BE2C (cell line): ENCODE measurements at regions not wholly inside any gene's neighbourhood (a gene's known extent, or its start where the extent isn't known, plus 50 kb on each side); places are given as distances from the start of the nearest gene placed in this dataset.

ENCODE experiments used
- DNase-seq: peaks from one replicate; pipeline ENCODE4 v3.0.0-alpha.2; 2020
- H3K27me3 ChIP-seq: fragments of 250-450 bp; sonication (Bioruptor Pico); 2 replicates; pipeline ENCODE4 v1.5.1; 2020; ENCODE audit warnings: mild to moderate bottlenecking
- H3K36me3 ChIP-seq: fragments of 250-450 bp; sonication (Bioruptor Pico); 2 replicates; pipeline ENCODE4 v1.5.1; 2020; ENCODE audit warnings: mild to moderate bottlenecking
- H3K4me1 ChIP-seq: fragments of 250-450 bp; sonication (Bioruptor Pico); 2 replicates; pipeline ENCODE4 v1.5.1; 2020
- H3K4me3 ChIP-seq: 2 replicates; pipeline ENCODE4 v1.5.1; 2011; ENCODE audit warnings: low read depth, low read length
- H3K9me3 ChIP-seq: fragments of 250-450 bp; sonication (Bioruptor Pico); 2 replicates; pipeline ENCODE4 v1.5.1; 2020
- TF ChIP-seq, protein P1 (sequence below): IDR thresholded peaks from 2 replicates; pipeline ENCODE4 v1.5.1; 2012; ENCODE audit warnings: mild to moderate bottlenecking, low read depth, low read length

DNA sequence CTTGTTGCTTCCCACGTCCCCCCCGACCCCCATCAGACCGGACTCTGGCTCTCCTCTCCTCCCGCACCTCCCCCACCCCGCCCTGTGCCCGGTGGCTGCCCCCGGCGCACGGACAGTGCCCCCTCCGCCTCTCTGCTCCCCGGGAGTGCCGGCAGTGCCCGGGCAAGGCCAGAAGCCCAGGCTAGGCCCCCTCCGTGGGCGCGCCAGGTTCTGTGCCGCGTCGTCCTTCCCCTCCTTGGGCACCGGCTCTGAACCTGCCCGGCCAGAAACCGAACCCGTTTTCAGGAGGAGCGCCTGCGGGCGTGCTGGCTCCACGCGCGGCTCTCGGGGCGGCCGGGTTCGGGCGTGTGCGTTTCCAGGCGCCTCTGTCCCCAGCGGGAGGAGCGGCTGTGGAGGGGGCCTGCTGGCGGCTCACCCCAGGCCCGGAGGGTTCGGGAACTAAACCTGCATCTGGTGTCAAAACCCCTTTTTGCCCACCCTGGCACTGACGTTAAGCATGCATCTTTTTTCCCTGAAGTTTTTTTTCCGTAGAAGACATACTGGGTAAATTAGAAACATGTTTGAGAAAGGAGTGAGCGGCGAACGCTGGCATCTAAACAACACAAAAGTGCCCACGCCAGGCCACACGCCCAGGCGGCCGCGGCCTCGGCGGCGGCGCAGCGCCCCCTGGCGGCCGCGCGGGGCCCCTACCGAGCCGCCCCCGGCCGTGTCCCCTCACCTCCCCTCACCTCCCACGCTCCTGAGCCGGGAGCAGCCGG is 123.9 kb upstream of the SLC1A4 start:
- DNase-seq = peak; percentile 60

DNA sequence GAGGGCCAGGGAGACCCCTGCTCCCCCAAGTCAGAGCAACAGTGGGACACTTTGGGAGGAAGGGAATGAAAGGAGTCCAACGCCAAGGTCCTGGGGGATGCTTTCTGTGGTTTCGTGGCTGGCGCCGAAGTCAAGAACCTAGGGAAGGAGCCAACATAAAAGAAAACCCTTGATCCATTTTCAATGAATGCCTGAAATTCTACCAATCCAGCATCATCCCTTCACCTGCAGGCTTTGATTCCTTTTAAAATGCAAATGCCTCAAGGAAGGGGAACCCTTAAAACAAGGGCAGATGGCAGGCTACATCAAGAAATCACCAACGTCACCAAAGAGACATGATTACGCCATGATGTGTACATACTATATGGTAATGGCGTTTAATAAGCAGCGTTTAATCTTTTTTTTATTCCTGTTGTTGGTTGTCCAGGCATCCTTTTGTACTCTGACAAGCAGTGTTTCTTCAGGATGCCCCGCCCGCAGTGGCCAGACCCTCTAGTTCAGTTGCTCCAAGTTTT is 123.3 kb upstream of the SLC1A4 start:
- Histone ChIP-seq H3K4me1 (no peaks in the 10 kb centered on the region), H3K9me3 (no peaks in the 10 kb centered on the region), H3K36me3 (no peaks in the 10 kb centered on the region), H3K27me3 (no peaks in the 10 kb centered on the region), H3K4me3 (no peak overlapping the region)
- TF ChIP-seq, protein P1, sequence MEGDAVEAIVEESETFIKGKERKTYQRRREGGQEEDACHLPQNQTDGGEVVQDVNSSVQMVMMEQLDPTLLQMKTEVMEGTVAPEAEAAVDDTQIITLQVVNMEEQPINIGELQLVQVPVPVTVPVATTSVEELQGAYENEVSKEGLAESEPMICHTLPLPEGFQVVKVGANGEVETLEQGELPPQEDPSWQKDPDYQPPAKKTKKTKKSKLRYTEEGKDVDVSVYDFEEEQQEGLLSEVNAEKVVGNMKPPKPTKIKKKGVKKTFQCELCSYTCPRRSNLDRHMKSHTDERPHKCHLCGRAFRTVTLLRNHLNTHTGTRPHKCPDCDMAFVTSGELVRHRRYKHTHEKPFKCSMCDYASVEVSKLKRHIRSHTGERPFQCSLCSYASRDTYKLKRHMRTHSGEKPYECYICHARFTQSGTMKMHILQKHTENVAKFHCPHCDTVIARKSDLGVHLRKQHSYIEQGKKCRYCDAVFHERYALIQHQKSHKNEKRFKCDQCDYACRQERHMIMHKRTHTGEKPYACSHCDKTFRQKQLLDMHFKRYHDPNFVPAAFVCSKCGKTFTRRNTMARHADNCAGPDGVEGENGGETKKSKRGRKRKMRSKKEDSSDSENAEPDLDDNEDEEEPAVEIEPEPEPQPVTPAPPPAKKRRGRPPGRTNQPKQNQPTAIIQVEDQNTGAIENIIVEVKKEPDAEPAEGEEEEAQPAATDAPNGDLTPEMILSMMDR = no peak
- DNase-seq = no peak

More for the DNA sequence above, 123.9 kb upstream of the SLC1A4 start:
- H3K9me3 ChIP-seq = no peaks in the 10 kb centered on the region
- H3K27me3 ChIP-seq = no peaks in the 10 kb centered on the region
- no peaks in the 10 kb centered on the region for H3K36me3 ChIP-seq
- TF ChIP-seq, protein P1 = peak; percentile 22
- peak overlapping the region; percentile 62 for H3K4me3 ChIP-seq
- H3K4me1 ChIP-seq = no peaks in the 10 kb centered on the region

DNA sequence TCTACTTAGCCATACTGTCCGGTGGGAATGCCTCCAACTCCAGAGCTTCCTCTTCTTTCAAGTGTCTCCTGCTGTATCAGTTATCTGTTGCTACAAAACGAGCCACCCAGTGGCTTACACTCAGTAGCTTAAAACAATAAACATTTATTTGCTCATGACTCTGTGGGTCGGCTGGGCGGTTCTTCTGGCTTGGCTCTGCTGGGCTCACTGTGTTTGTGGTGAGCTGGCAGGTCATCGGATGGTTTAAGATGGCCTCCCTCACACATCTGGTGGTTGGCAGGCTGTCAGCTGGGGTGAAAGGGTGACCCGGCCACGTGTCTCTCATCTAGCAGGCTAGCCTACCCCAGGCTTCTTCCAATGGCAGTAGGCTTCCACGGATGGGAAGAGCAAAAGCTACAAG is 122.4 kb upstream of the SLC1A4 start:
- no peak for DNase-seq
- Histone ChIP-seq H3K4me1 (no peaks in the 10 kb centered on the region), H3K4me3 (no peak overlapping the region), H3K27me3 (no peaks in the 10 kb centered on the region), H3K36me3 (no peaks in the 10 kb centered on the region), H3K9me3 (no peaks in the 10 kb centered on the region)
- TF ChIP-seq, protein P1 = no peak

DNA sequence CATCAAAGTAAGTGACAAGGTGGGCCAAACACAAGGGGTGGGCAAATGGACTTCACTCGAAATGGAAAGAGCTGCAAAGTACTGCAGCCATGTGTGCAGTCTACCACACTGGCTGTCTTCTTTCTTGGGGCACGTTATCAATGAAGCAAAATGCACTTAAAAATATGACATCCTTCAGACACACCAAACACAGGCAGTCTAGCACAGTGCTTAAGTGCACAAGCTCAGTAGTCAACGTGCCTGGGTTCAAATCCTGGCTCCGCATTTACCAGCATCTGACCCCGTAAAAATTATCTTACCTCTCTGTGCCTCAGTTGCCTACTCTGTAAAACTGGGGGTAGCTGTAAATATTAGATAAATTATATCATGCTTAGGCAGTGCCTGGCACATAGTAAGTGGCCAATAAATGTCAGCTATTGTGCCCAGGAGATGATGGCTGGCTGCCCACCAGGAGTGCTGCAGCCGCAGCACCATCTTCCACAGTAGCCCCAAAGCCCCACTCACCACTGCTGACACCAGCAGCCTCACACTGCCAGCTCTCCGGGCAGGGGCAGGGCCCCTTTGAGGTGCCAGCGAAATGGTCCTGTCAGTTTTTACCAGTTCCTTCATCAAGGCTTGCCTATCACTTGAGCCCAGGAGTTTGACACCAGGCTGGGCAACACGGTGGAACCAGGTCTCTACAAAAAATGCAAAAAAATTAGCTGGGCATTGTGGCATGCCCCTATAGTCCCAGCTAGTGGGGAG is 121.8 kb upstream of the SLC1A4 start:
- Histone ChIP-seq H3K4me1 (no peaks in the 10 kb centered on the region), H3K9me3 (no peaks in the 10 kb centered on the region), H3K27me3 (no peaks in the 10 kb centered on the region), H3K4me3 (no peak overlapping the region), H3K36me3 (no peaks in the 10 kb centered on the region)
- TF ChIP-seq, protein P1 = no peak
- DNase-seq = no peak

DNA sequence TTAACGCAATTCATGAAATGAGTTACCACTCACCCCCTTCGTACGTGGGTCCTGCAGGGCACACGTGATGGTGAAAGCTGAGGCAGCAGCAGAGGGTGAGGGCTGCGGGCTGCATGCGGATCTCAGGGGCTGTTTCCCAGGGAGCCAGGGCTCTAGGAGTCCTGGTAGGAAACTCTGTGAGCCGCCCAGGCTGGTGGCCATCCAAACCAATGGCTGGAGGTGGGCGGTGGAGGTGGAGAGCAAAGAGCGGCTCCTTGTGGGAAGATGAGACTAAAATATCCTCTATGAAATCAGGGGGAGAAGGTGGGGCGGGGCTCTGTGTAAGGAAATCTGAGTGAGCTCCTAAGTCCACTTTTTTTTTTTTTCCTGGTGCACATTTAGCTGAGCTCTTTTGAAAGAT is 120.1 kb upstream of the SLC1A4 start:
- Histone ChIP-seq H3K27me3 (no peaks in the 10 kb centered on the region), H3K9me3 (no peaks in the 10 kb centered on the region), H3K36me3 (no peaks in the 10 kb centered on the region), H3K4me3 (no peak overlapping the region), H3K4me1 (no peaks in the 10 kb centered on the region)
- TF ChIP-seq, protein P1 = no peak
- DNase-seq = no peak
